ENCODE measurements at regions not wholly inside any gene's neighbourhood (a gene's known extent, or its start where the extent isn't known, plus 50 kb on each side); places are given as distances from the start of the nearest gene placed in this dataset.

DNA sequence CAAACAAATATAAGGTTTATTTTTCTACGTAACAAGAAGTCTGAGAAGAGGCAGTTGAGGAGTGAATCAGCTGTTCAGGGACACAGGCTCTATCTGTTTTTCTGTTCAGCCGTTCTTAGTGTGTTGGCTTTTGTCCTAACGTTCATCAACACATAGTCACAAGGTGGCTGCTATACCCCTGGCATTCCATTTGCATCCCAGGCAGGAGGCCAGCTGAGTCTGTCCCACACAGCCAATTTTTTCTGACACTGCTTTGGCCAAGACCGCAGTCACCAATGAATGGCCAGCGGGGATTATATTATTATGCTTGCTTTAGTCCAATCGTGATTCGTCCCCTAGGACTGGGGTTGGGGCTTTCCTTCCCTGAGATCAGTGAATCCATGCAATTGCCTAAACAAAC is 143.4 kb upstream of the CHST15 start:
- TF ChIP-seq, protein P1, sequence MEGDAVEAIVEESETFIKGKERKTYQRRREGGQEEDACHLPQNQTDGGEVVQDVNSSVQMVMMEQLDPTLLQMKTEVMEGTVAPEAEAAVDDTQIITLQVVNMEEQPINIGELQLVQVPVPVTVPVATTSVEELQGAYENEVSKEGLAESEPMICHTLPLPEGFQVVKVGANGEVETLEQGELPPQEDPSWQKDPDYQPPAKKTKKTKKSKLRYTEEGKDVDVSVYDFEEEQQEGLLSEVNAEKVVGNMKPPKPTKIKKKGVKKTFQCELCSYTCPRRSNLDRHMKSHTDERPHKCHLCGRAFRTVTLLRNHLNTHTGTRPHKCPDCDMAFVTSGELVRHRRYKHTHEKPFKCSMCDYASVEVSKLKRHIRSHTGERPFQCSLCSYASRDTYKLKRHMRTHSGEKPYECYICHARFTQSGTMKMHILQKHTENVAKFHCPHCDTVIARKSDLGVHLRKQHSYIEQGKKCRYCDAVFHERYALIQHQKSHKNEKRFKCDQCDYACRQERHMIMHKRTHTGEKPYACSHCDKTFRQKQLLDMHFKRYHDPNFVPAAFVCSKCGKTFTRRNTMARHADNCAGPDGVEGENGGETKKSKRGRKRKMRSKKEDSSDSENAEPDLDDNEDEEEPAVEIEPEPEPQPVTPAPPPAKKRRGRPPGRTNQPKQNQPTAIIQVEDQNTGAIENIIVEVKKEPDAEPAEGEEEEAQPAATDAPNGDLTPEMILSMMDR (IDR thresholded peaks at IDR 0.05) = no peak
- H3K36me3 ChIP-seq (ENCODE audit: control insufficient read depth, insufficient read depth, low read length) = no peaks in the 10 kb centered on the region
- no peak for DNase-seq
- Mint-ChIP-seq H3K4me1 (peaks cover 0 to 1% of the 10 kb centered on the region in 2 donors), H3K4me3 (no peak overlapping the region), H3K36me3 (no peaks in the 10 kb centered on the region), H3K9me3 (no peaks in the 10 kb centered on the region), H3K27ac (no peak overlapping the region), H3K27me3 (ENCODE audit: low read depth in 2 of 2) (peaks cover 0 to 6% of the 10 kb centered on the region in 2 donors)
- ATAC-seq = no peak
- H3K27me3 ChIP-seq (ENCODE audit: control insufficient read depth, insufficient read depth, low read length) = no peaks in the 10 kb centered on the region
- H3K4me3 ChIP-seq (ENCODE audit: low read length) = no peak overlapping the region
- WGBS (ENCODE audit: insufficient coverage) = 89% methylated on average over 7 of the region's 7 CpGs
- no peak overlapping the region for H3K27ac ChIP-seq (ENCODE audit: low read length)
- H3K4me1 ChIP-seq (ENCODE audit: control insufficient read depth, insufficient read depth, low read length) = no peaks in the 10 kb centered on the region
- H3K9me3 ChIP-seq (ENCODE audit: control insufficient read depth, insufficient read depth, low read length) = no peaks in the 10 kb centered on the region
- intact Hi-C loops (cut with micrococcal nuclease) = no loop called here

DNA sequence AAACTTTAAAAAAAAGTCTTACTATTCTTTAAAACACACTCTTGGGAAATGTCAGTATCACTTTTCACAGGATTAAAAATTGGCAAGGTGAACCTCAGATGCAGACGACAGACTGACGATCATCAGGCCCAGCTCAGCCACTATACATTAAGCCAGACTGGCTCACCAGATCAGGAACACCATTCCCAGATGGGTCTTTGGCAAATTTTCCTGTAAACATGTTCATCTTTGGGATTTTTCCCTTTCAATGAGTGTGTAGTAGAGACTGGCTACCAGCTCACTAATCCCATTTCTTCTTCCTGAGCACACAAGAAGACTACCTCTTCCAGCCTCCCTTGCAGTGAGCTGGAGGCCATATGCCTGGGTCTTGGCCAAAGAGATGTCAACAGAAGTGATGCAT is 142.7 kb upstream of the CHST15 start:
- Mint-ChIP-seq H3K27ac (no peak overlapping the region), H3K4me1 (peaks cover 3 to 7% of the 10 kb centered on the region in 2 donors), H3K4me3 (no peak overlapping the region), H3K27me3 (ENCODE audit: low read depth in 2 of 2) (peaks cover 0 to 6% of the 10 kb centered on the region in 2 donors), H3K36me3 (no peaks in the 10 kb centered on the region), H3K9me3 (no peaks in the 10 kb centered on the region)
- no peaks in the 10 kb centered on the region for H3K9me3 ChIP-seq (ENCODE audit: control insufficient read depth, insufficient read depth, low read length)
- ATAC-seq = no peak
- no peaks in the 10 kb centered on the region for H3K4me1 ChIP-seq (ENCODE audit: control insufficient read depth, insufficient read depth, low read length)
- no peak for DNase-seq
- intact Hi-C loops (cut with micrococcal nuclease) = no loop called here
- TF ChIP-seq, protein P1 (IDR thresholded peaks at IDR 0.05) = no peak
- H3K4me3 ChIP-seq (ENCODE audit: low read length) = no peak overlapping the region
- H3K27me3 ChIP-seq (ENCODE audit: control insufficient read depth, insufficient read depth, low read length) = no peaks in the 10 kb centered on the region
- WGBS (ENCODE audit: insufficient coverage) = 100% methylated on average over 2 of the region's 2 CpGs
- no peaks in the 10 kb centered on the region for H3K36me3 ChIP-seq (ENCODE audit: control insufficient read depth, insufficient read depth, low read length)
- H3K27ac ChIP-seq (ENCODE audit: low read length) = no peak overlapping the region

DNA sequence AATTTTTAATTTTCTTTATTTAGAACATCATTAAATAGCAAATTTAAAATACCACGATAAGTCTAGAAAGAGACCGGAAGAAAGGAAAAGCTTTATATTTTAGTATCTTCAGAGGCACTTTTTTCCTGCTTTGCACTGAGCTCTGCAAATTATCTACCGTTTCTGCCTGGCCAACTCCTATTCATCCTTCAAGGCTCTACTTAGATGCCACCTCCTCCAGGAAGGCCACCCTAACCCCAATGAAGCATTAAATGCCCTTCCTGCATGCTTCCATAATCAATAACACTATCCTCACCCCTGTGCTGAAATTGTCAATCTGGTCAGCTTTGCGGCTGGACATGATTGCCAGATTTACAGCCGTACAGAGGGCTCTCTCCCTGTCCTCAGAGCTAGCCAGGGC is 141.8 kb upstream of the CHST15 start:
- Mint-ChIP-seq H3K36me3 (no peaks in the 10 kb centered on the region), H3K27me3 (ENCODE audit: low read depth in 2 of 2) (peaks cover 0 to 3% of the 10 kb centered on the region in 2 donors), H3K27ac (no peak overlapping the region), H3K4me3 (no peak overlapping the region), H3K4me1 (peaks cover 12 to 16% of the 10 kb centered on the region in 2 donors), H3K9me3 (no peaks in the 10 kb centered on the region)
- Histone ChIP-seq H3K27ac (ENCODE audit: low read length) (no peak overlapping the region), H3K4me3 (ENCODE audit: low read length) (no peak overlapping the region), H3K9me3 (ENCODE audit: control insufficient read depth, insufficient read depth, low read length) (no peaks in the 10 kb centered on the region), H3K36me3 (ENCODE audit: control insufficient read depth, insufficient read depth, low read length) (no peaks in the 10 kb centered on the region), H3K4me1 (ENCODE audit: control insufficient read depth, insufficient read depth, low read length) (no peaks in the 10 kb centered on the region), H3K27me3 (ENCODE audit: control insufficient read depth, insufficient read depth, low read length) (no peaks in the 10 kb centered on the region)
- ATAC-seq (no peak), DNase-seq (no peak)
- whole genome bisulfite sequencing (ENCODE audit: insufficient coverage) = 89% methylated on average over 5 of the region's 5 CpGs
- intact Hi-C loops (cut with micrococcal nuclease) = no loop called here
- TF ChIP-seq, protein P1 (IDR thresholded peaks at IDR 0.05) = no peak

DNA sequence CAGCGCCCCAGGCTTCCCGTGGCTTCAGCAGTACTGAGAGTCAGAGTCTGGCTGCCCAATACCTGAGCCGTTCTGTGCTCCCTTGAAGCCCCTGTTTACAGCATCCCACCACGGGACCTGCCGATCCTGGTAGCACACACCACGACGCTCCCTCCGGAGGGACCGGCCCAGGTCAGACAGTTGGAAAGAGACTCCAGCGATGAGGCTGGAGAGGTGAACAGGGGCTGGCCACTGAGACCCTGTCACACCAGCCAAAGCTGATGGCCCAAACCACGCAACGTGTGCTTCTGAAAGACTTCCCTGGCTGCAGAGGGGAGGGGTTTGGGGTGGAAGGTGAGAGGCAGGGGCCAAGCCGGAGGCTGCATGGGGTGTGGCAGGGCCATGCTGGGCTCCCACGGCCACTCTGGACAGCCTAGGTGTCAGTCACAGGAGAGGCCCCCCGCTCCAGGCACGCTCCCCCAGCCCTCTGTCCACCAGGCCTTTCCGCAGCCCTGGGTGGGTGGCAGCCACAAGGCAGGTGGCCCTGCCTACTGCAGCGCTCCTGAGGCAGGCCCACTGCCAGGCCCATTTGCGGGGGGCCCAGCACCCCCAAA is 140.2 kb upstream of the CHST15 start:
- Mint-ChIP-seq H3K9me3 (no peaks in the 10 kb centered on the region), H3K27ac (no peak overlapping the region), H3K4me3 (no peak overlapping the region), H3K36me3 (no peaks in the 10 kb centered on the region), H3K4me1 (peaks cover 13 to 23% of the 10 kb centered on the region in 2 donors), H3K27me3 (ENCODE audit: low read depth in 2 of 2) (peaks cover 0 to 3% of the 10 kb centered on the region in 2 donors)
- no peaks in the 10 kb centered on the region for H3K4me1 ChIP-seq (ENCODE audit: control insufficient read depth, insufficient read depth, low read length)
- H3K9me3 ChIP-seq (ENCODE audit: control insufficient read depth, insufficient read depth, low read length) = no peaks in the 10 kb centered on the region
- no peak overlapping the region for H3K27ac ChIP-seq (ENCODE audit: low read length)
- H3K27me3 ChIP-seq (ENCODE audit: control insufficient read depth, insufficient read depth, low read length) = no peaks in the 10 kb centered on the region
- no peak for DNase-seq
- no peak overlapping the region for H3K4me3 ChIP-seq (ENCODE audit: low read length)
- no peak for ATAC-seq
- 92% methylated on average over 19 of the region's 19 CpGs for WGBS (ENCODE audit: insufficient coverage)
- intact Hi-C loops (cut with micrococcal nuclease) = no loop called here
- TF ChIP-seq, protein P1 (IDR thresholded peaks at IDR 0.05) = no peak
- no peaks in the 10 kb centered on the region for H3K36me3 ChIP-seq (ENCODE audit: control insufficient read depth, insufficient read depth, low read length)
